ENCODE measurements at regions not wholly inside any gene's neighbourhood (a gene's known extent, or its start where the extent isn't known, plus 50 kb on each side); places are given as distances from the start of the nearest gene placed in this dataset.

GRCh38 chr5:5711592-5711991 is 289.1 kb downstream of the ICE1 start:
- TF ChIP-seq CTCF (IDR thresholded peaks at IDR 0.05; ENCODE audit: low read depth, low read length, poor library complexity, severe bottlenecking) (no peak), EZH2phosphoT487 (IDR thresholded peaks at IDR 0.05; ENCODE audit: borderline replicate concordance, low read length) (no peak)

All from DOHH2 (cell line).